ENCODE measurements at regions not wholly inside any gene's neighbourhood (a gene's known extent, or its start where the extent isn't known, plus 50 kb on each side); places are given as distances from the start of the nearest gene placed in this dataset.

DNA sequence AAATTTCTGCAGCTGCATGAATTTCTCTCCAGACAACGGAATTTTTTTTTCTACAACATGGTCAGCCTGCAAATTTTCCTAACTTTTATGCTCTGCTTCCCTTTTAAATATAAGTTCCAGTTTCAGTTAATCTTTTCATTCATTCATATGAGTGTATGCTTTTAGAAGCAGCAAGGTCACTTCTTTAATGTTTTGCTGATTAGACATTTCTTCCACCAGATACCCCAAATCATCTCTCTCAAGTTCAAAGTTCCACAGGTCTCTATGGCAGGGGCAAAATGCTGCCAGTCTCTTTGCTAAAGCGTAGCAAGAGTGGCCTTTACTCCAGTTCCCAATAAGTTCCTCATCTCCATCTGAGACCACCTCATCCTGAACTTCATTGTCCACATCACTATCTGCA is 205.6 kb upstream of the GRM7 start:
- FAIRE-seq, result no peak
- ATAC-seq, result no peak
- WGBS (ENCODE audit: missing lambda C conversion rate), result 6% methylated on average over 2 of the region's 2 CpGs
- Histone ChIP-seq H3K4me1 (no peaks in the 10 kb centered on the region), H3K27ac (no peak overlapping the region), H3K4me3 (no peak overlapping the region), H3K9me3 (no peaks in the 10 kb centered on the region), H3K4me2 (no peak overlapping the region)
- DNase-seq (ENCODE audit: low read depth in 1 of 2, low spot score in 1 of 2), result no peak
- ChIA-PET POLR2A (no interaction called here), CTCF (interaction anchor here (0.6 kb wide), 1 partner anchor 143 kb away, joined by 3 read pairs; no protein-coding TSS in a partner anchor)
- no peak for TF ChIP-seq GATA3 (IDR thresholded peaks at IDR 0.05; ENCODE audit: borderline replicate concordance)
- peak; percentile 77 for TF ChIP-seq MAFK (IDR thresholded peaks at IDR 0.05; ENCODE audit: partially characterized antibody)
- TF ChIP-seq, protein P1, sequence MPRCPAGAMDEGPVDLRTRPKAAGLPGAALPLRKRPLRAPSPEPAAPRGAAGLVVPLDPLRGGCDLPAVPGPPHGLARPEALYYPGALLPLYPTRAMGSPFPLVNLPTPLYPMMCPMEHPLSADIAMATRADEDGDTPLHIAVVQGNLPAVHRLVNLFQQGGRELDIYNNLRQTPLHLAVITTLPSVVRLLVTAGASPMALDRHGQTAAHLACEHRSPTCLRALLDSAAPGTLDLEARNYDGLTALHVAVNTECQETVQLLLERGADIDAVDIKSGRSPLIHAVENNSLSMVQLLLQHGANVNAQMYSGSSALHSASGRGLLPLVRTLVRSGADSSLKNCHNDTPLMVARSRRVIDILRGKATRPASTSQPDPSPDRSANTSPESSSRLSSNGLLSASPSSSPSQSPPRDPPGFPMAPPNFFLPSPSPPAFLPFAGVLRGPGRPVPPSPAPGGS (IDR thresholded peaks at IDR 0.05), result no peak

- FAIRE-seq (no peak), DNase-seq (ENCODE audit: low read depth in 1 of 2, low spot score in 1 of 2) (no peak), ATAC-seq (no peak)
- WGBS (ENCODE audit: missing lambda C conversion rate), result 0% methylated on average over 2 of the region's 2 CpGs
- Histone ChIP-seq H3K27ac (no peak overlapping the region), H3K4me1 (no peaks in the 10 kb centered on the region), H3K4me3 (no peak overlapping the region), H3K9me3 (no peaks in the 10 kb centered on the region), H3K4me2 (no peak overlapping the region)
- no peak for TF ChIP-seq CHD2 (IDR thresholded peaks at IDR 0.05; ENCODE audit: low read length, partially characterized antibody)
- no peak for TF ChIP-seq EHF (CRISPR knock-in tag; IDR thresholded peaks at IDR 0.05)
- no peak for TF ChIP-seq SMC3 (IDR thresholded peaks at IDR 0.05)
- TF ChIP-seq, protein P2, sequence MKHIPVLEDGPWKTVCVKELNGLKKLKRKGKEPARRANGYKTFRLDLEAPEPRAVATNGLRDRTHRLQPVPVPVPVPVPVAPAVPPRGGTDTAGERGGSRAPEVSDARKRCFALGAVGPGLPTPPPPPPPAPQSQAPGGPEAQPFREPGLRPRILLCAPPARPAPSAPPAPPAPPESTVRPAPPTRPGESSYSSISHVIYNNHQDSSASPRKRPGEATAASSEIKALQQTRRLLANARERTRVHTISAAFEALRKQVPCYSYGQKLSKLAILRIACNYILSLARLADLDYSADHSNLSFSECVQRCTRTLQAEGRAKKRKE (CRISPR knock-in tag; IDR thresholded peaks at IDR 0.05; ENCODE audit: low read depth), result no peak
- no peak for TF ChIP-seq TP53 (CRISPR knock-in tag; IDR thresholded peaks at IDR 0.05)
- no peak for TF ChIP-seq EHMT2 (IDR thresholded peaks at IDR 0.05; ENCODE audit: low read depth)
- no peak for TF ChIP-seq CBX8 (IDR thresholded peaks at IDR 0.05)
- no peak for TF ChIP-seq SREBF2 (IDR thresholded peaks at IDR 0.05)
- TF ChIP-seq HOXB5 (CRISPR knock-in tag; IDR thresholded peaks at IDR 0.05), result no peak
- no peak for TF ChIP-seq NR3C1 (IDR thresholded peaks at IDR 0.05)
- CTCF ChIA-PET, result no interaction called here
- POLR2A ChIA-PET, result no interaction called here
Measured at GRCh38 chr3:6657591-6657990, 203.3 kb upstream of the GRM7 start.

DNA sequence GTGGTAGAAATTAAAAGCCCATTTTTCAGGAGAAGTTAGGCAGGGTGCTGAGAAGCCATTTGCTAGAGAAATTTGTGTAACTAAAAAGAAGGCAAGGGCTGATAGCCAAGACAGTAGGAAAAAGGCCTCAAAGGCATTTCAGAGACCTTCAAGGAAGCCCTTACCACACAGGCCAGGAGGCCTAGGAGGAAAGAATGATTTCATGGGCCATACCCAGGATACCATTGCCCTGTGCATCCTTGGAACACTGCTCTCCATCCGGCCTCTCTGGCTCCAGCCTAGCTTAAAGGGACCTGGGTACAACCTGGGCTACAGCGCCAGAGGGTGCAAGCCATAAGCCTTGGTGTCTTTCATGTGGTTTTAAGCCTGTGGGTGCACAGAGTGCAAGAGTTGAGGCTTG is 193.6 kb upstream of the GRM7 start:
- Histone ChIP-seq H3K4me3 (no peak overlapping the region), H3K4me2 (no peak overlapping the region), H3K4me1 (no peaks in the 10 kb centered on the region), H3K27ac (no peak overlapping the region), H3K9me3 (no peaks in the 10 kb centered on the region)
- ATAC-seq, result no peak
- no peak for FAIRE-seq
- WGBS (ENCODE audit: missing lambda C conversion rate), result 0% methylated on average over 2 of the region's 2 CpGs
- ChIA-PET POLR2A (no interaction called here), CTCF (no interaction called here)
- no peak for DNase-seq (ENCODE audit: low read depth in 1 of 2, low spot score in 1 of 2)
- no peak for TF ChIP-seq KDM5A (IDR thresholded peaks at IDR 0.05)
- no peak for TF ChIP-seq GATA3 (IDR thresholded peaks at IDR 0.05; ENCODE audit: borderline replicate concordance)
- no peak for TF ChIP-seq MAFK (IDR thresholded peaks at IDR 0.05; ENCODE audit: partially characterized antibody)
- TF ChIP-seq CBX8 (IDR thresholded peaks at IDR 0.05), result no peak
- no peak for TF ChIP-seq FOSB (CRISPR knock-in tag; IDR thresholded peaks at IDR 0.05)
- TF ChIP-seq MAZ (IDR thresholded peaks at IDR 0.05; ENCODE audit: borderline replicate concordance, low read depth, low read length), result no peak
- TF ChIP-seq SREBF2 (IDR thresholded peaks at IDR 0.05), result no peak

- no peak for FAIRE-seq
- TF ChIP-seq MAFK (IDR thresholded peaks at IDR 0.05; ENCODE audit: partially characterized antibody) (peak; percentile 30), NR3C1 (IDR thresholded peaks at IDR 0.05) (no peak)
Measured at GRCh38 chr3:6671363-6671762, 189.6 kb upstream of the GRM7 start.

DNA sequence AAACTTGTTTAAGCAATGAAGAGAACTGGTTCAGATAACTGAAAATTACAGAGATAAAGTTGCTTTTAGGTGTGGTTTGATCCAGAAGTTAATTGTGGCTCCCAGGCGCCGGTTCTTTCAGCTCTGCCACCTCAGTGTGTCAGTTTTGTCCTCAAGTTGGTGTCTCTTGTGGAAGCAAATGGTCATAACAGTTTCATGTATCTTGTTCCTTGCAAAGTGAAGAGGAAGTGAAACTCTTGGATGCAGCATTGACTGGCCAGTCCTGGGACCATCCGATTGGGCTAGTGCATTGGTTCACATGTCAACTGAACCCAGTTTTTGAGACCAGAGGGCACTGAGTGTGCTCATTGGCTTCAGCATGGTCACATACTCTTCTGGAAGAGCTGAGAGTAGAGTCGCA is 181.4 kb upstream of the GRM7 start:
- H3K4me1 ChIP-seq, result no peaks in the 10 kb centered on the region
- 0% methylated on average over 3 of the region's 4 CpGs for WGBS (ENCODE audit: missing lambda C conversion rate)
- CTCF ChIA-PET, result no interaction called here
- no peak overlapping the region for H3K4me2 ChIP-seq
- POLR2A ChIA-PET, result no interaction called here
- no peaks in the 10 kb centered on the region; the same call in 2 of the 3 replicates for H3K9me3 ChIP-seq
- H3K27ac ChIP-seq, result no peak overlapping the region
- no peak for FAIRE-seq
- no peak for DNase-seq (ENCODE audit: low read depth in 1 of 2, low spot score in 1 of 2)
- ATAC-seq, result no peak
- H3K4me3 ChIP-seq, result no peak overlapping the region
- TF ChIP-seq, protein P3, sequence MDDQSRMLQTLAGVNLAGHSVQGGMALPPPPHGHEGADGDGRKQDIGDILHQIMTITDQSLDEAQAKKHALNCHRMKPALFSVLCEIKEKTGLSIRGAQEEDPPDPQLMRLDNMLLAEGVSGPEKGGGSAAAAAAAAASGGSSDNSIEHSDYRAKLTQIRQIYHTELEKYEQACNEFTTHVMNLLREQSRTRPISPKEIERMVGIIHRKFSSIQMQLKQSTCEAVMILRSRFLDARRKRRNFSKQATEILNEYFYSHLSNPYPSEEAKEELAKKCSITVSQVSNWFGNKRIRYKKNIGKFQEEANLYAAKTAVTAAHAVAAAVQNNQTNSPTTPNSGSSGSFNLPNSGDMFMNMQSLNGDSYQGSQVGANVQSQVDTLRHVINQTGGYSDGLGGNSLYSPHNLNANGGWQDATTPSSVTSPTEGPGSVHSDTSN (IDR thresholded peaks at IDR 0.05), result no peak
- TF ChIP-seq RARB (CRISPR knock-in tag; IDR thresholded peaks at IDR 0.05) (no peak), HEYL (CRISPR knock-in tag; IDR thresholded peaks at IDR 0.05) (no peak), ZSCAN20 (CRISPR knock-in tag; IDR thresholded peaks at IDR 0.05) (no peak), ZC3H11A (IDR thresholded peaks at IDR 0.05) (no peak), EHF (CRISPR knock-in tag; IDR thresholded peaks at IDR 0.05) (no peak), CEBPB (IDR thresholded peaks at IDR 0.05) (no peak), NPAS2 (CRISPR knock-in tag; IDR thresholded peaks at IDR 0.05; ENCODE audit: borderline replicate concordance) (no peak), MAFK (IDR thresholded peaks at IDR 0.05; ENCODE audit: partially characterized antibody) (no peak)
- TF ChIP-seq, protein P4, sequence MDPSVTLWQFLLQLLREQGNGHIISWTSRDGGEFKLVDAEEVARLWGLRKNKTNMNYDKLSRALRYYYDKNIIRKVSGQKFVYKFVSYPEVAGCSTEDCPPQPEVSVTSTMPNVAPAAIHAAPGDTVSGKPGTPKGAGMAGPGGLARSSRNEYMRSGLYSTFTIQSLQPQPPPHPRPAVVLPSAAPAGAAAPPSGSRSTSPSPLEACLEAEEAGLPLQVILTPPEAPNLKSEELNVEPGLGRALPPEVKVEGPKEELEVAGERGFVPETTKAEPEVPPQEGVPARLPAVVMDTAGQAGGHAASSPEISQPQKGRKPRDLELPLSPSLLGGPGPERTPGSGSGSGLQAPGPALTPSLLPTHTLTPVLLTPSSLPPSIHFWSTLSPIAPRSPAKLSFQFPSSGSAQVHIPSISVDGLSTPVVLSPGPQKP (IDR thresholded peaks at IDR 0.05; ENCODE audit: low read depth, low read length), result no peak
- TF ChIP-seq, protein P5, sequence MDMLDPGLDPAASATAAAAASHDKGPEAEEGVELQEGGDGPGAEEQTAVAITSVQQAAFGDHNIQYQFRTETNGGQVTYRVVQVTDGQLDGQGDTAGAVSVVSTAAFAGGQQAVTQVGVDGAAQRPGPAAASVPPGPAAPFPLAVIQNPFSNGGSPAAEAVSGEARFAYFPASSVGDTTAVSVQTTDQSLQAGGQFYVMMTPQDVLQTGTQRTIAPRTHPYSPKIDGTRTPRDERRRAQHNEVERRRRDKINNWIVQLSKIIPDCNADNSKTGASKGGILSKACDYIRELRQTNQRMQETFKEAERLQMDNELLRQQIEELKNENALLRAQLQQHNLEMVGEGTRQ (IDR thresholded peaks at IDR 0.05), result no peak

More at GRCh38 chr3:6671363-6671762, 189.6 kb upstream of the GRM7 start:
- ChIA-PET POLR2A (no interaction called here), CTCF (no interaction called here)
- H3K4me1 ChIP-seq, result no peaks in the 10 kb centered on the region
- H3K27ac ChIP-seq, result no peak overlapping the region
- ATAC-seq, result no peak
- WGBS (ENCODE audit: missing lambda C conversion rate), result 0% methylated on average over 1 of the region's 1 CpG
- H3K9me3 ChIP-seq, result no peaks in the 10 kb centered on the region; the same call in 2 of the 3 replicates
- H3K4me3 ChIP-seq, result no peak overlapping the region
- no peak overlapping the region for H3K4me2 ChIP-seq
- no peak for DNase-seq (ENCODE audit: low read depth in 1 of 2, low spot score in 1 of 2)

All from A549 (cell line).